T follicular helper cell (primary cell): ENCODE measurements at regions not wholly inside any gene's neighbourhood (a gene's known extent, or its start where the extent isn't known, plus 50 kb on each side); places are given as distances from the start of the nearest gene placed in this dataset.
"Not testable (repeated sequence)": the region's sequence is repeated elsewhere in the genome, so short reads cannot be mapped to it uniquely, and the experiment has no call there.

ENCODE experiments used
- DNase-seq: peaks from one replicate; pipeline ENCODE4 v3.0.0-alpha.2; 2020; ENCODE audit warnings: low read depth

- no peak for DNase-seq
Observed at GRCh38 chr15:91620229-91620628, 233.3 kb upstream of the SLCO3A1 start.

GRCh38 chr15:91622235-91622634 is 231.3 kb upstream of the SLCO3A1 start:
- DNase-seq = no peak

GRCh38 chr15:91622711-91623342 is 230.7 kb upstream of the SLCO3A1 start:
- no peak for DNase-seq

GRCh38 chr15:91624353-91624968 is 229.0 kb upstream of the SLCO3A1 start:
- DNase-seq = no peak

DNA sequence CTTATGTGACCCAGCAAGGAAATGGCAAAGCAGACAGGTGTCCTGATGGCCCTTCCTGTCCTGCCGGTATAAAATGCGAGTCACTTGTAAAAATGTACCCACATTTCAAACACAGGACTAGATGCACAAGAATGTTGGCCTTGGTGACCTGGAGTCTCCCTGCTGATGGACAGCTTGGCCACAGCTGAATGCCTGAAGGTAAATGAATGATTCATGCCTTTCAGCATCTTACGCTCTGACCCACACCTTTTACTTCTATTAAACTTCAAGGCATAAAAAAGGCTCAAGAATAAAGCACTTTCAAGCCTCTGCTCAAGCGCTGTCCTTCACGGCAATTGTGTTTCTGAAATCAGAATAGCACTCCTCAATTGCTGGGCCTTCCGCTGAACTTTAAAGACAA is 228.0 kb upstream of the SLCO3A1 start:
- no peak for DNase-seq

- DNase-seq = no peak
Observed at GRCh38 chr15:91627473-91628278, 225.8 kb upstream of the SLCO3A1 start.

DNA sequence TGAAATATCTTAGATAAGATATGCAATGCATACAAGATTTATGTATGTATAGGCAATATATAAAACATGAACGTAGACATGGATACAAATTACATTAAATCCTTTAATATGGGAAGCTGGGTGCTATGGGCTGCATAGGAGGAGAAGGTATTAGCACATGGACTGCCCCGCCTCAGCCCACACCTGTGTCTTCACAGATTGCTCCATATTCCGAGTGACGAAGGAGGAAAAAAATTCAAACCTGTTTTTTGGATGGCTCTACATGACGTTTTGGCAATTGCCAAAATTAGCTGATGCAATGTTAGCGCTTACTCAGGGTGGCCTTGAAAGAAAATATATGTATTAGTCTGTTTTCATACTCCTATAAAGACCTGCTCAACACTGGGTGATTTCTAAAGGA is 223.4 kb upstream of the SLCO3A1 start:
- DNase-seq = no peak

DNA sequence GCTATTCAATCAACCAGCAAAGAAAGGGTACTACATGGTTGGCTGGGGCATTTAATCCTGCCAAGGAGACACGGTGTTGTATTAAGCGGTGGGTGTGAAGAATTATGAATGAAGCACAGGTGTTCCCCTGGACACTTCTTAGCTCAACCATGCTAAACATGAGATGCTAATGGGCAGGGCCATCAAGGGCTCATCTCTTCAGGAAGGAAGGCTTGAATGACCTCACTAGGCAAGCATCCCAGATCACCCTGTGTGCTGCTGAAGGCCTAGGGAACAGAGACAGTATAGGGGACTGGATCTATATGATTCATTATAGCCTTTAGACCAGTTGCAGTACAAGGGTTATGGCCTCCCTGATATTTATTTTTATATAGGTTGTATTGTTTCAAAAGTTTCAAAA is 221.3 kb upstream of the SLCO3A1 start:
- DNase-seq = no peak

DNA sequence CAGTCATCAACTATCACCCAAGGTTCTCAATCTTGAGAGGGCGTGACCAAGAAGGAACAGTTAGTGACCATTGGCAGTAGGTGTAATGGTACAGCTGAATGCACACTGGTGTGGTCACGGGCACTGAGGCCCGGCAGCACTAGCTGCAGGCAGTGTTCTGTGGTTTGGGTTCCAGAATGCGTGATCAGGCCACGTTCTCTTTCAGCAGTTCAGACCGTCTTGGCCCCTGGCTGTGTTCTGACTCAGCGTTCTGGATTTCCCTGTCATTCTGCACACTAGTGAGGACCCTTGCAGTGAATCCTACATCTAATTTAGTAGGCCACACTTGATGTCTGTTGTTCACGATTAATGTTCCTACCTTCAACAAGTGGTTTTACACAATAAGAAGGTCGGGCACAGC is 220.5 kb upstream of the SLCO3A1 start:
- no peak for DNase-seq

GRCh38 chr15:91634179-91634578 is 219.3 kb upstream of the SLCO3A1 start:
- no peak for DNase-seq

DNA sequence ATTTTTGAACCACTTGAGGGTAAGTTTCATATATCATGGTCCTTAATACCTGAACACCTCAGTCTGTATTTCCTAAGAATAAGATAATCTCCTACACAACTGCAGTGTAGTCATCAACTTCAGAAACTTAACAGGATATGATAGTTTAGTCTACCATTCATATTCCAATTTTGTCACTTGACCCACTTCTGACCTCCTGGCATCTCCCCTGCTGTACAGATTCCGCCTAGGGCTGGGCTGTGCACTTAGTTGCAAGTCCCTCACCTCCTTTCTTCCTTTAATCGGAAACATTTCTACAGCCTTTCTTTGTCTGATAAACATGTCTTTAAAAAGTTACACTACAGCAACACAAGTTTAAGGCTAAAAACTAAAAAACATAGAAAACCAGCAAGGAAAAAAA is 218.4 kb upstream of the SLCO3A1 start:
- no peak for DNase-seq

DNA sequence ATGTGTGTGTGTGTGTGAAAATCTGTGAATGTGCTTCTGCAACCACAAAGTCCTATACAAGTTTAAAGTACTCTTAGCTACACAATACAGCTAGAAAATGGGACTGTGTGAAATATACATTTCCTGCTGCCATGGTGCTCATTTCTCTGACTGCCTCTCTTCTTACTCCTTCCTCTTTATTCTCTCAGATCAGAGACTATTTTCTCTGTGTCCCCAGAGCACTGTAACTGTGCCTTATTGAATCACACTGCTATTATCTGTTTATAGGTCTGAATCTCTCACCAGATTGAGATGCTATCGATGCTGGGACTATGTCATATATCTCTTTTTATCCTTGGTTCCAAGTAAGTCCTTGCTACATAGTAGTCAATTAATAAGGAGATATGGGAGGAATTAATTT is 217.9 kb upstream of the SLCO3A1 start:
- DNase-seq = no peak

- DNase-seq = no peak
Observed at GRCh38 chr15:91649016-91649415, 204.5 kb upstream of the SLCO3A1 start.

DNA sequence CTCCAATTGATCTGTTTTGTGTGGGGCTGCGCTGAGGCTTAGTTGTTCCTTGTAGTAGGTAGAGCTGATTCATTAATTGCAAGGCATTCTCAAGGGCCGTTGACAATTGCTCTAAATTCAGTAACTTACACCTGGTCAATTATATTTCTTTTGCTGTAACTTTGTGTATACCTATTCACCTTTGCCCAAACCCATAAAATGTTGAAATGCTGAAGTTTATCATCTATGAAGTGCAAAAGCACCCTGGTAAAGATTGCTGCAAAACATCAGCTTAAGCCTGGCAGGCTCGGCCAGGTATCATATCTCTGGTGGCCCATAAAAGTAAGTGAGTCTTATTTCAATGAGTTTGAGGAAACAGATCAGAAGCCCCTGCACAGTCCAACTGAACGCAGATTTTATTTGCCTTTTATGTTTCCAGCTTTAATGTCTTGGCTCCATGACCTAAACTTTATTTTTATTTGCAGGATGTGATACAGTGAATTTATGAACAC is 203.6 kb upstream of the SLCO3A1 start:
- DNase-seq = no peak

DNA sequence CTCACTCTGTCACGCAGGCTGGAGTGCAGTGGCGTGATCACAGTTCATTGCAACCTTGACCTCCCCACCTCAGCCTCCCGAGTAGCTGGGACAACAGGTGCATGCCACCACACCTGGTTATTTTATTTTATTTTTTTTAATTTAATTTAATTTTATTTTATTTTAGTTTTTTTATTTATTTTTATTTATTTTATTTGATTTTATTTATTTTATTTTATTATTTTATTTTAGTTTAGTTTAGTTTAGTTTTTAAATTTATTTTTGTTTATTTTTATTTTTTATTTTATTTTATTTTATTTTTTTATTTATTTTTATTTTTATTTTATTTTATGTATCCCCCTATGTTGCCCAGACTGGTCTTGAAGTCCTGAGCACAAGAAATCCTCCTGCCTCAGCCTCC is 202.3 kb upstream of the SLCO3A1 start:
- DNase-seq = no peak

GRCh38 chr15:91652610-91653207 is 200.8 kb upstream of the SLCO3A1 start:
- DNase-seq = no peak

- not testable (repeated sequence) for DNase-seq
Observed at GRCh38 chr15:91655563-91656290, 197.8 kb upstream of the SLCO3A1 start.

- DNase-seq = no peak
Observed at GRCh38 chr15:91660174-91660649, 193.3 kb upstream of the SLCO3A1 start.

DNA sequence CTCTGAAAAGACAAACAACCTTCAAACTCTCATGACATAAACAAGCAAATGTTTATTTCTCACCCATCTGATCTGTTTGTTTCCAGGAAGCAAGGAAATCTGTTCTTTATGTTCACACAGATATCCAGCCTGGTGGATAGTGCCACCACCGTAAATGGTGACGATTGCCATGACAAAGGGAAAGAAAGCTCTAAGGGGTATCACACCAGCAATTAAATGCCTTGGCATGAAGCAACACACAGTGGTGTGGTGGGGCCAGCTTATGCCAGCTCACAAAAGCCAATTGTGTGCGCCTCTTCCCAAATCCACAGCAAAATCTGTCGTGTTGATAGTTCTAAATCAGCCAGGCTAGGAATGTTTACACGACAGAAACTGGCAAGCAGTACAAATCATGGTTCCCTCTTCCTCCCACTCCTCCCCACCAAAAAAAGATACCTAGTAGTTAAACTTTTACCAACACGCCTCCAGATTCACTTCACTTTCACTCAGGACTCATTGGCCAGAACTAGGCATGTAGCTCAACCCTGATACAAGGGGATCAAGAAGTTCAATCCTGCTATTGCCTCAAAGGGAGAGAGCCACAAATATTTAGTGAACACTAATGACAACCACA is 189.2 kb upstream of the SLCO3A1 start:
- DNase-seq = no peak

- DNase-seq = no peak
Observed at GRCh38 chr15:91665212-91665611, 188.3 kb upstream of the SLCO3A1 start.

- DNase-seq = no peak
Observed at GRCh38 chr15:91668370-91668769, 185.1 kb upstream of the SLCO3A1 start.
